HEK293 (cell line): ENCODE measurements at regions not wholly inside any gene's neighbourhood (a gene's known extent, or its start where the extent isn't known, plus 50 kb on each side); places are given as distances from the start of the nearest gene placed in this dataset.

ENCODE experiments used
- CTCF ChIA-PET: fragments of 350-600 bp; formaldehyde crosslinking; extraction: SDS; loops from one replicate; lab custom pipeline; 2021; ENCODE audit warnings: antibody characterized with exemption; lab: Yijun Ruan, JAX
- POLR2A ChIA-PET: fragments of 300-600 bp; formaldehyde crosslinking; extraction: SDS; loops from one replicate; lab custom pipeline; 2020; ENCODE audit warnings: antibody characterized with exemption, inconsistent platforms; lab: Yijun Ruan, JAX
- H3K27ac ChIP-seq: fragments of 200-500 bp; sonication (Bioruptor generic); 2 replicates; pipeline ENCODE4 v1.5.1; 2014; ENCODE audit warnings: low read depth, low read length, control low read depth, inconsistent platforms; ENCODE audit errors: extremely low read depth
- H3K36me3 ChIP-seq, 2 experiments: fragments of 200-500 bp in 1 of 2; sonication (Bioruptor generic) in 1 of 2; 1 replicate in 1 of 2; 2 replicates in 1 of 2; pipeline ENCODE4 v1.5.1; 2014 to 2017; ENCODE audit warnings: inconsistent platforms in 2 of 2, low read length in 2 of 2; ENCODE audit not compliant: control insufficient read depth in 2 of 2, insufficient read depth in 1 of 2
- H3K4me1 ChIP-seq: fragments of 200-500 bp; sonication (Bioruptor generic); 2 replicates; pipeline ENCODE4 v1.5.1; 2014; ENCODE audit warnings: mild to moderate bottlenecking, low read length, inconsistent platforms; ENCODE audit not compliant: control insufficient read depth, insufficient read depth
- H3K4me3 ChIP-seq: 2 replicates; pipeline ENCODE4 v1.5.1; 2011; ENCODE audit warnings: low read depth, mild to moderate bottlenecking, control low read depth, low read length, moderate library complexity
- H3K9me3 ChIP-seq: fragments of 200-500 bp; sonication (Bioruptor generic); 2 replicates; pipeline ENCODE4 v1.5.1; 2014; ENCODE audit warnings: low read depth, low read length, inconsistent platforms; ENCODE audit not compliant: control insufficient read depth, insufficient read depth
- BCL6B ChIP-seq: fragments of 450-650 bp; formaldehyde crosslinking; IDR thresholded peaks from 2 replicates; pipeline ENCODE4 v1.5.1; 2017; ENCODE audit warnings: missing biosample characterization, missing genetic modification characterization
- GFI1B ChIP-seq: fragments of 450-650 bp; formaldehyde crosslinking; IDR thresholded peaks from 2 replicates; pipeline ENCODE4 v1.5.1; 2016; ENCODE audit warnings: missing biosample characterization, missing genetic modification characterization
- GLI4 ChIP-seq: fragments of 450-650 bp; formaldehyde crosslinking; IDR thresholded peaks from 2 replicates; pipeline ENCODE4 v1.5.1; 2016; ENCODE audit warnings: missing biosample characterization, missing genetic modification characterization
- MZF1 ChIP-seq: fragments of 450-650 bp; formaldehyde crosslinking; IDR thresholded peaks from 2 replicates; pipeline ENCODE4 v1.5.1; 2017; ENCODE audit warnings: missing biosample characterization, missing genetic modification characterization, borderline replicate concordance
- ZFP3 ChIP-seq: fragments of 450-650 bp; formaldehyde crosslinking; IDR thresholded peaks from 2 replicates; pipeline ENCODE4 v1.5.1; 2016; ENCODE audit warnings: low read depth, missing biosample characterization, missing genetic modification characterization
- ZFP69B ChIP-seq: fragments of 450-650 bp; formaldehyde crosslinking; IDR thresholded peaks from 2 replicates; pipeline ENCODE4 v1.5.1; 2016; ENCODE audit warnings: missing biosample characterization, missing genetic modification characterization
- ZNF112 ChIP-seq: fragments of 450-650 bp; formaldehyde crosslinking; IDR thresholded peaks from 2 replicates; pipeline ENCODE4 v1.5.0; 2017; ENCODE audit warnings: missing biosample characterization, missing genetic modification characterization
- ZNF121 ChIP-seq: fragments of 450-650 bp; formaldehyde crosslinking; IDR thresholded peaks from 2 replicates; pipeline ENCODE4 v1.5.1; 2016; ENCODE audit warnings: missing biosample characterization, missing genetic modification characterization
- ZNF132 ChIP-seq: fragments of 450-650 bp; formaldehyde crosslinking; IDR thresholded peaks from 2 replicates; pipeline ENCODE4 v1.5.1; 2017; ENCODE audit warnings: missing biosample characterization, missing genetic modification characterization, borderline replicate concordance
- ZNF23 ChIP-seq: fragments of 450-650 bp; formaldehyde crosslinking; IDR thresholded peaks from 2 replicates; pipeline ENCODE4 v1.5.1; 2016; ENCODE audit warnings: missing biosample characterization, missing genetic modification characterization, borderline replicate concordance
- ZNF549 ChIP-seq: fragments of 450-650 bp; IDR thresholded peaks from 2 replicates; pipeline ENCODE4 v1.5.1; 2018; ENCODE audit warnings: missing biosample characterization, missing genetic modification characterization, mild to moderate bottlenecking, inconsistent platforms, moderate library complexity
- ZNF560 ChIP-seq: fragments of 450-650 bp; formaldehyde crosslinking; IDR thresholded peaks from 2 replicates; pipeline ENCODE4 v1.5.1; 2017; ENCODE audit warnings: missing biosample characterization, missing genetic modification characterization, borderline replicate concordance
- ZNF768 ChIP-seq: fragments of 450-650 bp; formaldehyde crosslinking; IDR thresholded peaks from 2 replicates; pipeline ENCODE4 v1.5.1; 2018; ENCODE audit warnings: missing biosample characterization, mild to moderate bottlenecking, missing genetic modification characterization
- TF ChIP-seq, protein P1 (sequence below): fragments of 450-650 bp; IDR thresholded peaks from 2 replicates; pipeline ENCODE4 v1.5.1; 2018; ENCODE audit warnings: missing biosample characterization, mild to moderate bottlenecking, missing genetic modification characterization
- TF ChIP-seq, protein P2 (sequence below): fragments of 450-650 bp; formaldehyde crosslinking; IDR thresholded peaks from 2 replicates; pipeline ENCODE4 v1.5.1; 2016; ENCODE audit warnings: missing biosample characterization, missing genetic modification characterization
- TF ChIP-seq, protein P3 (sequence below): fragments of 450-650 bp; formaldehyde crosslinking; IDR thresholded peaks from 2 replicates; pipeline ENCODE4 v1.5.1; 2016; ENCODE audit warnings: missing biosample characterization, missing genetic modification characterization

- H3K4me1 ChIP-seq = no peaks in the 10 kb centered on the region
- ChIA-PET POLR2A (no interaction called here), CTCF (interaction anchor here (0.7 kb wide), 1 partner anchor 861 kb away, joined by 3 read pairs; no protein-coding TSS in a partner anchor)
- TF ChIP-seq MZF1 (tag by site-specific recombination) (no peak), GFI1B (no peak), ZNF560 (tag by site-specific recombination) (no peak), BCL6B (no peak), ZNF549 (tag by site-specific recombination) (no peak), ZNF23 (tag by site-specific recombination) (no peak), ZFP69B (no peak), GLI4 (tag by site-specific recombination) (no peak), ZNF112 (tag by site-specific recombination) (no peak), ZNF132 (tag by site-specific recombination) (no peak), ZNF768 (tag by site-specific recombination) (no peak)
- TF ChIP-seq, protein P1, sequence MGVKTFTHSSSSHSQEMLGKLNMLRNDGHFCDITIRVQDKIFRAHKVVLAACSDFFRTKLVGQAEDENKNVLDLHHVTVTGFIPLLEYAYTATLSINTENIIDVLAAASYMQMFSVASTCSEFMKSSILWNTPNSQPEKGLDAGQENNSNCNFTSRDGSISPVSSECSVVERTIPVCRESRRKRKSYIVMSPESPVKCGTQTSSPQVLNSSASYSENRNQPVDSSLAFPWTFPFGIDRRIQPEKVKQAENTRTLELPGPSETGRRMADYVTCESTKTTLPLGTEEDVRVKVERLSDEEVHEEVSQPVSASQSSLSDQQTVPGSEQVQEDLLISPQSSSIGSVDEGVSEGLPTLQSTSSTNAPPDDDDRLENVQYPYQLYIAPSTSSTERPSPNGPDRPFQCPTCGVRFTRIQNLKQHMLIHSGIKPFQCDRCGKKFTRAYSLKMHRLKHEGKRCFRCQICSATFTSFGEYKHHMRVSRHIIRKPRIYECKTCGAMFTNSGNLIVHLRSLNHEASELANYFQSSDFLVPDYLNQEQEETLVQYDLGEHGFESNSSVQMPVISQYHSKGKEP (tag by site-specific recombination) = no peak
- TF ChIP-seq, protein P2, sequence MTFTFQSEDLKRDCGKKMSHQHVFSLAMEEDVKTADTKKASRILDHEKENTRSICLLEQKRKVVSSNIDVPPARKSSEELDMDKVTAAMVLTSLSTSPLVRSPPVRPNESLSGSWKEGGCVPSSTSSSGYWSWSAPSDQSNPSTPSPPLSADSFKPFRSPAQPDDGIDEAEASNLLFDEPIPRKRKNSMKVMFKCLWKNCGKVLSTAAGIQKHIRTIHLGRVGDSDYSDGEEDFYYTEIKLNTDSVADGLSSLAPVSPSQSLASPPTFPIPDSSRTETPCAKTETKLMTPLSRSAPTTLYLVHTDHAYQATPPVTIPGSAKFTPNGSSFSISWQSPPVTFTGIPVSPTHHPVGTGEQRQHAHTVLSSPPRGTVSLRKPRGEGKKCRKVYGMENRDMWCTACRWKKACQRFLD = no peak
- TF ChIP-seq, protein P3, sequence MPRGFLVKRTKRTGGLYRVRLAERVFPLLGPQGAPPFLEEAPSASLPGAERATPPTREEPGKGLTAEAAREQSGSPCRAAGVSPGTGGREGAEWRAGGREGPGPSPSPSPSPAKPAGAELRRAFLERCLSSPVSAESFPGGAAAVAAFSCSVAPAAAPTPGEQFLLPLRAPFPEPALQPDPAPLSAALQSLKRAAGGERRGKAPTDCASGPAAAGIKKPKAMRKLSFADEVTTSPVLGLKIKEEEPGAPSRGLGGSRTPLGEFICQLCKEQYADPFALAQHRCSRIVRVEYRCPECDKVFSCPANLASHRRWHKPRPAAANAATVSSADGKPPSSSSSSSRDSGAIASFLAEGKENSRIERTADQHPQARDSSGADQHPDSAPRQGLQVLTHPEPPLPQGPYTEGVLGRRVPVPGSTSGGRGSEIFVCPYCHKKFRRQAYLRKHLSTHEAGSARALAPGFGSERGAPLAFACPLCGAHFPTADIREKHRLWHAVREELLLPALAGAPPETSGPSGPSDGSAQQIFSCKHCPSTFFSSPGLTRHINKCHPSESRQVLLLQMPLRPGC (tag by site-specific recombination) = no peak
- no peak overlapping the region for H3K27ac ChIP-seq
- H3K9me3 ChIP-seq = no peaks in the 10 kb centered on the region
- H3K4me3 ChIP-seq = no peak overlapping the region
- H3K36me3 ChIP-seq = no peaks in the 10 kb centered on the region
Measured at GRCh38 chr6:114995526-114995925, 652.7 kb upstream of the HS3ST5 start.

- no peak overlapping the region for H3K27ac ChIP-seq
- POLR2A ChIA-PET = no interaction called here
- TF ChIP-seq ZNF121 (tag by site-specific recombination) (no peak), ZNF549 (tag by site-specific recombination) (no peak), ZFP3 (tag by site-specific recombination) (no peak)
- H3K4me1 ChIP-seq = no peaks in the 10 kb centered on the region
- CTCF ChIA-PET = interaction anchor here (0.6 kb wide), 1 partner anchor 312 kb away, joined by 3 read pairs; no protein-coding TSS in a partner anchor
- no peak overlapping the region for H3K4me3 ChIP-seq
- H3K9me3 ChIP-seq = no peaks in the 10 kb centered on the region
- no peaks in the 10 kb centered on the region for H3K36me3 ChIP-seq
Measured at GRCh38 chr6:114989279-114989964, 646.6 kb upstream of the HS3ST5 start.
